Stimulated activated effector memory CD8-positive, alpha-beta T cell treated with anti-CD3 and anti-CD28 coated beads, Interleukin-12 subunit alpha, Interleukin-12 subunit beta, amount 100 ng/mL, for 72 hours (primary cell): ENCODE measurements at regions not wholly inside any gene's neighbourhood (a gene's known extent, or its start where the extent isn't known, plus 50 kb on each side); places are given as distances from the start of the nearest gene placed in this dataset.

Experiments used
- ATAC-seq: fragments of 150-1000 bp; cut with Tn5 transposase; 2 replicates; pipeline ENCODE4 v1.10.0; 2021
- DNase-seq, 2 donors: peaks; one replicate each; pipeline ENCODE4 v3.0.0; 2021 to 2022; ENCODE audit warnings: low spot score in 2 of 2
- H3K27ac Mint-ChIP-seq: one replicate; pipeline ENCODE4 v1.8.0; 2022; ENCODE audit warnings: mild to moderate bottlenecking, mixed read lengths
- H3K36me3 Mint-ChIP-seq: one replicate; pipeline ENCODE4 v1.8.0; 2022; ENCODE audit warnings: mild to moderate bottlenecking, mixed read lengths
- H3K4me1 Mint-ChIP-seq: one replicate; pipeline ENCODE4 v1.8.0; 2022; ENCODE audit warnings: mixed read lengths
- H3K4me3 Mint-ChIP-seq: one replicate; pipeline ENCODE4 v1.8.0; 2022; ENCODE audit warnings: mild to moderate bottlenecking, mixed read lengths
- H3K9me3 Mint-ChIP-seq: one replicate; pipeline ENCODE4 v1.8.0; 2022; ENCODE audit warnings: mixed read lengths

DNA sequence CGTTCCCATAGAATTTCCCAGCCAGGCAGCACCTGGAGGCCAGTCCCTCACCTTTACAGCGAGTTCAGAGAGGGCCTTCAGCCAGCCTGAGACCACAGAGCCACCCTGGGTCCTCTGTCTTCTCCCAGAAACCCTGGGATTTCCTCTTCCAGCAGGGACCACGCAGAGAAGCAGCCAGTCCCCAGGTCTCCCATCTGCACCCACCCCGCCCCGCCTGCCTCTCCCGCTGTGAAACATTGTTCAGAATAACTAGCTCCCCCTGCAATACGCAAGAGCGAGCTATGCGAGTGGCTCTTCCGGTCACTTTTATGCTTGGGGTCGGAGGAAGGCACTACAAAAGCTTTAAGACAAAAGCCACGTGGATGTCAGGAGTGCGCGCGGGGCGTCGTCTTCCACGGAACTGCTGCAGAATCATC lies 77.8 kb downstream of the SERPINA3 start:
- H3K4me3 Mint-ChIP-seq: no peak overlapping the region
- H3K27ac Mint-ChIP-seq: no peak overlapping the region
- no peak for DNase-seq
- H3K4me1 Mint-ChIP-seq: peaks cover 5% of the 10 kb centered on the region
- no peak for ATAC-seq
- H3K9me3 Mint-ChIP-seq: no peaks in the 10 kb centered on the region
- H3K36me3 Mint-ChIP-seq: no peaks in the 10 kb centered on the region

DNA sequence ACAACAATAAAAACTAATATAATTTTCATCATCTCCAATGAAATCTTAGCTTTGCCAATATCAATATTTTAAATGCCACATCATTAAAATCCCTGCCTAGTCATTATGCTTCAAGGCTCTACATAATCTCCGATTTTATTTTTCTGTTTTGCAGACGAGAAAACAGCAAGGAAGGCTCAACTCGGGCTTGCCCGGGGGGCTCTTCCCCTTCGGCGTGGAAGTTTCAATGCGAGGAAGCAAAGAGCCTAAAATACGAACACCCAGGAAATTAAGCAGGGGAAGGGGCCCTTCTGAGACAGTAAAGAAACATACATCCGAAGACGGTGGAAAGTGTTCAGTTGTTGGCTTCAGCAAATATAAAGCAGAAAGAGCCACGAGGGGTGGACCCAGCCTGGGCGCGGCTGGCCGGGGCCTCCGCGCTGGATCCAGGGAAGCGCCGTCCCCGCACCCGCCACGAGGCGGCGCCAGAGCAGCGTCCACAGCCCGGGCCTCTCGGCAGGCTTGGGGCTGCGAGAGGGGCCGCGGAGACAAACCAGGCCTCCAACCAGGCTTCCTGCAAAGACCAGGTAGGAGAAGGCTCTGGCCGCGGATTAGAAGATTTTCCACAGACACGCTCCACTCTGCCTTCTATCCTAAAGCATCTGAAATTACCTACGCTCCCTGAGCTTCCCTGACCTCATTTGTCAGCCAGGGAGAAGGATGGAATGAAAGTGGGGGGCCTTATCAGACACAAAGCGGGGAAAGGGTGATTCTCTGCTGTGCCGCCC lies 77.2 kb downstream of the SERPINA3 start:
- ATAC-seq: peak; percentile 70
- Mint-ChIP-seq H3K4me3 (no peak overlapping the region), H3K9me3 (no peaks in the 10 kb centered on the region), H3K36me3 (no peaks in the 10 kb centered on the region), H3K27ac (no peak overlapping the region), H3K4me1 (peaks cover 5% of the 10 kb centered on the region)
- DNase-seq: peak; percentile 61 to 78

DNA sequence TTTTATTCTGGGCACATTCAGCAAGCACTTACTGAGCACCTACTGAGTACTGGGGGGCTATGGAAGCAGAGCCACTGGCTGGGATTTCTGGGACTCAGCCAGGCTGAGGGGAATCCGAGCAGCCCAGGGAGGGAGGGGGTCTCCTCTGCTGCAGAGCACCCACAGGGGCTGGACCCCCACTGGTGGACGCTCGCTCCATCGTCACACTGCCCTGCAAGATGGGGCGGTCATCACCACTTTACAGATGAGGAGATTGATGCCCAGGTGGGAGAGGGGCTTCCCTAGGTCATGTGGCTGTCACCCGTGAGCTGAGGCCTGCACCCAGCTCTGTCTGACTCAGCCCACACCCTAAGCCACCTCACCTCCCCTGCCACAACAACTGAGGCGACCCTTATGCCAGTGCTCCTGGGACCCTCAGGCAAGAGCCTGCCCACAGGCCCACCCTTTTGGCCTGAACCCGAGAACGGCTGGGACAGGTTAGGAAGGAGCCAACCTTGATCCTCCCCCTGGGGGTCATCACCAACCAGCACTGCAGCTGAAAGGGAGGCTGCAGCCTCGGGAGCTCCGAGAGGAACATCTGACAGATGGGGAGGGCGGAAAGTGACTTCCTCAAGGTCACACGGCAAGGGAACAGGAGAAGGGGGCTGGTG lies 74.4 kb downstream of the SERPINA3 start:
- H3K4me3 Mint-ChIP-seq: no peak overlapping the region

DNA sequence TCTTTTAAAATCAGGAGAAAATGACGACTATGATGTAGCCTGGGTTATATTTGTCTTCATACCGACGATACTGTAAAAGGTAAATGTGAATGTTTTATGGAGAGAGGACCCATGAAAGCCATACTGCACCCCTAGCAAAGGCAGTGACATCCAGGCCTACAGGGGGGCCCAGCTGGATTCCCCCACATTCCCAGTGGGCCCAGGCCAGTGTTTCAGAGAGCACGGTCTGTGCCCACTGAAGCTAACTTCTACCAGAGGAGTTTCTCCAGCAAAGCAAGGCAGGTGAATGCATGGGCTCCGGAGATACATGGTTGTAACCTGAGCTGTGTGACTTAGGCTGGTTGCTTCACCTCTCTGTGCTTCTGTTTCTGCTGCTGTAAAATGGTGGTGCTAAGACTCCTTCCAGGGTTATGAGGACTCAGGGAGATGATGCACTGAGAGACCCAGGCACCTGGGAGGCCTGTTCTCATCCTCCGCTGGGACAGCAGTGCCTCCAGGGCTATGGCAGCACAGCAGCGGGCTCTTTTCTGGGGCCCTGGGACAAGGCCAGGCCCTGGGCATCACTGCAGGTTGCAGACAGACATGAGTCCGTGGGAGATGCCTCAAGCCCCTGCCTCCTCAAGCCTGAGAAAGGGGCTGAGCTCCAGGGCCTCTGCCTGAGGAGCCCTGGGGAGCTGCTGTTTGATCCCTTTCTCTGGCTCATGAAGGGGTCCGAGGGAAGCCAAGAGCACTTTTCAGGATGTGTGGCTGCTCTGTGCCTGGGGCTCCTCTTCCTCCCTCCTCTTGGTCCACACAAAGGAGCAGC lies 73.7 kb downstream of the SERPINA3 start:
- Mint-ChIP-seq H3K36me3 (no peaks in the 10 kb centered on the region), H3K27ac (no peak overlapping the region), H3K4me3 (no peak overlapping the region), H3K4me1 (peaks cover 5% of the 10 kb centered on the region), H3K9me3 (no peaks in the 10 kb centered on the region)
- DNase-seq: no peak
- ATAC-seq: no peak

More for the DNA sequence above, 74.4 kb downstream of the SERPINA3 start:
- peak; percentile 16 for ATAC-seq
- H3K27ac Mint-ChIP-seq: no peak overlapping the region
- H3K36me3 Mint-ChIP-seq: no peaks in the 10 kb centered on the region
- peaks cover 5% of the 10 kb centered on the region for H3K4me1 Mint-ChIP-seq
- H3K9me3 Mint-ChIP-seq: no peaks in the 10 kb centered on the region
- DNase-seq: no peak

DNA sequence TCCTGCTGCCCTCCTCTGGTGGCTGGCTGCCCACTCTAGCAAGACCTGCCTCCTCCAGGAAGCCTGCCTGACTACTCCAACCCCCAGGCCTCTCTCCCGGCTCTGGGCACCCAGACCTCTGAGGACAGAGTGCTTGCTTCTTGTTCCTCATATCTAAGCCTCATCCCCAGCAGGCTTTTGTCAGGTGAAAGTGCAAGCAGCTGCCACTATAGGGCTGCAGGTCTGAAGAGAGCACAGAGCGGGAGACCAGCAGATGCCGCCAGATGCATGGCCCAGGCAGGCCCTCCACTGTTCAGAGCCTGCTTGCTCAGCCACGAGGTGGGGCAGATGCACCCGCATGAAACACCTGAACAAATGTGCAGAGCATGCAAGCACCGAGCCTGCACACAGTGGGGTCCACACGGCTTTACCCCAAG lies 73.0 kb downstream of the SERPINA3 start:
- H3K36me3 Mint-ChIP-seq: no peaks in the 10 kb centered on the region
- no peaks in the 10 kb centered on the region for H3K9me3 Mint-ChIP-seq
- peaks cover 2% of the 10 kb centered on the region for H3K4me1 Mint-ChIP-seq
- no peak overlapping the region for H3K4me3 Mint-ChIP-seq
- H3K27ac Mint-ChIP-seq: no peak overlapping the region
- ATAC-seq (no peak), DNase-seq (no peak)

DNA sequence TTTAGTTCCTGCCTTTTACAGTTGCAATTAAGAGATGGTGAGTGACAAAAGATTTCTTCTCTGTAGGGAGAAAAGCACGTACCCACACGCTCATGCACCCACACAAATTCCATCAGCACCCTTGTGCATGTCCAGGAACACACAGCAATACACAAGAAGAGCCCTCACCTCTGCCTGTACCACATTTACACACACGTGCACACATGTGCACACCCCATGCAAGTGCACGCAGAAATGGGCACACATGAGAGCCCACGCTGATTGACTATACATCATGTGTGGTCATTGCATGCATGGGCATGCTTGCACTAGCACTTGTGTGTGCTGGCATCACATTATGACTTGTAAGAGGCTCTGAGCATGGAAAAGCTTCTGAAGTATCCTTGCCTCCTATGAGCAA lies 70.5 kb downstream of the SERPINA3 start:
- no peak for ATAC-seq
- H3K27ac Mint-ChIP-seq: no peak overlapping the region
- no peak overlapping the region for H3K4me3 Mint-ChIP-seq
- H3K4me1 Mint-ChIP-seq: no peaks in the 10 kb centered on the region
- DNase-seq: no peak
- no peaks in the 10 kb centered on the region for H3K36me3 Mint-ChIP-seq
- H3K9me3 Mint-ChIP-seq: no peaks in the 10 kb centered on the region

DNA sequence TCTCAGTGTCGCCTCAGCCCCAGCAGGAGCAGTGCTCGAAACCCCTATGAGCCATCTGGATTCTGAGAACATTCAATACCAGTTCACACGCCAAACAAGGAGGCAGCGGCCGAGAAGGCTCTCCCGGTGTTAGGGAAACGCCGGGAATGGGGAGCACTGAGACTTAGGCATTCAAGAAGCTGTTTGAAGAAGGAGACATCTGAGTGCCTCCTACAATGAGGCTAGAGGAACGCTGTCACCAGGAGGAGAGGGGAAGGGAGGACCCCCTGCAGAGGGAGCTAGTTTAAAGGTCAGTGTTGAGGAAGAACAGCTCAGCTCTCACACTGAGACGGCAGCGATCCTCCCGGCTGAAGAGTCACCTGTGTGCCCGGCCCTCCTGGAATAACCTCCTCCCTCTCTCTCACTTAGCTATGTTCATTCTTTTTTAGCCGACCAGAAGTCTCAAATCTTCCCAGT lies 69.9 kb downstream of the SERPINA3 start:
- no peak for DNase-seq
- ATAC-seq: no peak
- no peak overlapping the region for H3K4me3 Mint-ChIP-seq
- H3K9me3 Mint-ChIP-seq: no peaks in the 10 kb centered on the region
- no peaks in the 10 kb centered on the region for H3K36me3 Mint-ChIP-seq
- H3K27ac Mint-ChIP-seq: no peak overlapping the region
- H3K4me1 Mint-ChIP-seq: no peaks in the 10 kb centered on the region

DNA sequence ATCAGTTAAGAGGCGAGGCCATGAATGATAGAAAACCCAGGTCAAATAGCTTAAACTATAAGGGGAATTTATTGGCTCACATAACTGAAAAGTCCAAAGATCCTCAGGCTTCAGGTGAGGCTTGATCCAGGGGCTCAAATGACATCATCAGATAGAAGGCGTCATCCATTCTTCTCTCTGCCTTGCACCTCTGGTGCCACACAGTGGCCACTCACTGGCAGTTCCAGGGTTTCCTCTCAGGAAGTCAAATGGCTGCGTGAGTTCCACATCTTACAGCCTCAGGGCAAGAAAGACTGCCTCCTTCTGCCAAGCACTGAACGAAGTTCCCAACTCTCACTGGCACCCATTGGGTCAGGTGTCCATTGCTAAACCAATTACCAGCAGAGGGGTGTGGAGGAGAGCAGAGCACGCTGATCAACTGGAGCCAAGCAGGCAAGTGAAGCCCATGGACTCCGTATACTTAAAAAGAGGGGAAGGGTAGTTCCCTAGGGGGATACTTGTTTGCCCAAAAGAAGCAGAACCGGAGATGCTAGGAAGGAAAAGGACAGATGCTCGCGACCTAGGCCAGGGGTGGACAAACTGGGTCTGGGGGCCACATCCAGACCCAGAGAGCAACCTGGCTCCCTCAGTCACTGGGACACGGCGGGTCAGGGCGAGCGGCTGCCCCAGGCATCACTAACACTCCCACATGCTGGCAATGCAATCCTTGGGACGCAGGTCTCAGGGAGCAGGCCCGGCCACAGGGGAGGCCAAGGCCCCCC lies 69.3 kb downstream of the SERPINA3 start:
- H3K4me3 Mint-ChIP-seq: no peak overlapping the region
- H3K4me1 Mint-ChIP-seq: no peaks in the 10 kb centered on the region
- H3K27ac Mint-ChIP-seq: no peak overlapping the region
- no peak for ATAC-seq
- no peaks in the 10 kb centered on the region for H3K9me3 Mint-ChIP-seq
- H3K36me3 Mint-ChIP-seq: no peaks in the 10 kb centered on the region
- DNase-seq: no peak

DNA sequence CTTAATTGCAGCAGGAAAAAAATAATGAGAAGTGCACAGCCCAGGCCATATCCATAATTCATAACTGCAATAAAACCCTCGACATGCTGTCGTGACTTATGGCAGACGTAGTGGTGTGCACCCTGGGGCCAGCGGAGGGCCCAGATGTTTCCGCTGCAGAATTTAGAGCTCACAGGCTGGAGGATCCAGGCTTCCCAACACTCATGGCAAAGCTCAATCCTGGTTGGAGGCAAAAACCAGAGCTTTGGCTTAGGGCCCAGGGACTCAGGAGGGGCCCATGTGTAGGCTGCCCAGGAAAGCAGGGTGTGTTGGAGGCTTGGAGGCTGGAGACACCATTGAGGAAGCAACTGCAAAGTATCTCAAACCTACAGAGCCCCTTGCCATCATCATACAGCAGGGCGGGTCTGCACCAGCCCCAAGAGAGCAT lies 68.7 kb downstream of the SERPINA3 start:
- H3K27ac Mint-ChIP-seq: no peak overlapping the region
- no peak overlapping the region for H3K4me3 Mint-ChIP-seq
- H3K36me3 Mint-ChIP-seq: no peaks in the 10 kb centered on the region
- no peak for ATAC-seq
- DNase-seq: no peak
- H3K4me1 Mint-ChIP-seq: no peaks in the 10 kb centered on the region
- H3K9me3 Mint-ChIP-seq: no peaks in the 10 kb centered on the region

DNA sequence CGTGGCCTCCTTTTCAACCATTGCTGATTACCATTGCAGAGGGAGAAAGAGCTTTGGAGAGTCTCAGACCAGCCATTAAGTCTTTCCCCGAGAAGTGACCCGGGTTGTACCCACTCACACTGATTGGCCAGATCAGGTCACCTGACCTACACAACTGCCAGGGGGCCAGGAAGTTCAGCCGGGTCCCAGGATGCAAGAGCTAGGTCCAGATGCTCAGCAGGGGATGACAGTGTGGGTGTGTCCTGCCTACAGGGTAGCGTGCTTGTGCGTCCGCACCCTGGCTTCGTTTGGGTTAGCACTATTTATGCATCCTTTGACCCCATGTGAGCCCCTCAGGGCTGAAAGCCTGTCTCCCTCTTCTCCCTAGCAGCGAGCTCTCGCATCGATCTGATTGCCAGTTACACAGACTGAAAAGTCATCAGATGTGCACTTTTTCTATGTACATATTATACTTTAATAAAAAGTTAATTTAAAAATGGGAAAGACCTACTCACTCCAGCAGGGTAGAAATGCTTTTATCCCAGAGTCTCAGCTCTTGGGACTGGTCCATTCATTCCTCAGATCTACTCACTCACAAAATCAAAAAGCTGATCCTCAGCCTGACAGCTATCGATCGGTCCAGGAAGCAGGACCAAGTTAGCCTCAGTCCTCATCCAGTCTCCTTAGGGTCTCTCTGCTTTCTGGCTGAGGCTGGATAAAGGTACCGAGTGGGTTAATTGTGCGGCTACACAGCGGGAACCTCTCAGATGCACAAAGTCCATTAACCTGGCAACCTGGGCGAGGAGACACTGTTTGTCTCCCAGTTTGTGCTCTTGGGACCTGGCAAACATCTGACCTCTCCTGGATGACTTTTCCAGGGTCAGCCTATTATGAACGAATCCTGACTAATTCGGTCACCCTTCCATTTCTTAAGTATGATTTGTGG lies 68.0 kb downstream of the SERPINA3 start:
- DNase-seq (no peak), ATAC-seq (no peak)
- Mint-ChIP-seq H3K4me3 (no peak overlapping the region), H3K27ac (no peak overlapping the region), H3K36me3 (no peaks in the 10 kb centered on the region), H3K4me1 (no peaks in the 10 kb centered on the region), H3K9me3 (no peaks in the 10 kb centered on the region)

DNA sequence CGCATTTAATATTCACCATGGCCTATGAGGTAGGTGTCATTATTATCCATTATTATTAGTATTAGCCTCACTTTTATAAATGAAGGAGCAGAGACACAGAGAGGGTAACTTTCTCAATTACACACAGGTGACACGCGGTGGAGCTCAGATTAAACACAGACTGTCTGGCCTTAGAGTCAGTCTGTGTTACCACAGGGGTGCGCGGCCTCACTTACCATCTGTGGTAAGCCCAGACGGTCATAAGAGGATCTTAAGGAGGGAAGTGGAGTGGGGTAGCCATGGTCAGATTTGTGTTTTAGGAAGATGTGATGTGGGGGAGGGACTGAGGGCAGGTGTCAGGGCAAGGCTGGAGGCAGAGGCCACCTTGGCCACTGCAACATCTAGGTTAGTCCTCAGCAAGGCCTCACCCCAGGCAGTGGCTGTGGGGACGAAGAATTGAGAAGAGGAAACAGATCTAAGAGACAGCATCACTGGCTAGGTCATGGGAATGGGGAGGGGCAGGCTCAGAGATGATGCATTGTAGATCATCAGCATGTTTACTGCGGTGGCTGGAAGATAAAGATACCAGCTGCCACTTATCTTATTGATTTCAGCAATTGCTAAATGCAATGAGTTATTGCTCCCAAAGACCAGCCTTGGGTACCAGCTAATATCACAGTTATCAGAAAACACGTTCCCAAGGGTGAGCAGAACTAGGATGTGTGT lies 67.1 kb downstream of the SERPINA3 start:
- no peaks in the 10 kb centered on the region for H3K9me3 Mint-ChIP-seq
- no peak for DNase-seq
- no peaks in the 10 kb centered on the region for H3K36me3 Mint-ChIP-seq
- no peak overlapping the region for H3K27ac Mint-ChIP-seq
- no peak overlapping the region for H3K4me3 Mint-ChIP-seq
- ATAC-seq: no peak
- H3K4me1 Mint-ChIP-seq: no peaks in the 10 kb centered on the region

DNA sequence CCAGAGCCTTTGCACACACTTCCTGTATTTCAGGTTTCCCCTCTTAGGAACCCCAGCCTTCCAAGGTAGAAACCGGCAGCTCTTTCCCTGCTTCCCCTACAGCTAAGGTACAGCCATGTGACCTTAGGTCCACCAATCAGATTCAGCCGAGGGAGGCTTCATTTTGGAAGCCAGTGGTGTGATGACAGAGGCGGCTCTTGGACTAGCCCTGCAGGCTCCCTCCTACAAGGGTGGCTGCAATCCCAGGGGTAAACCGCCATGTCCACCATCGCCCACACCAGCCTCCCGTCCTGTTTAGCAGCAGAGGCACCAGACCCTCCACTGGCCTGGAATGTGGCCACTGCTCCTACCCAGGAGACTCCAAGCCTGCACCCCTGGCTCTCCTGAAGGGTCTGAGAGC lies 65.6 kb downstream of the SERPINA3 start:
- no peaks in the 10 kb centered on the region for H3K4me1 Mint-ChIP-seq
- no peaks in the 10 kb centered on the region for H3K9me3 Mint-ChIP-seq
- H3K27ac Mint-ChIP-seq: no peak overlapping the region
- ATAC-seq: no peak
- no peak for DNase-seq
- H3K36me3 Mint-ChIP-seq: no peaks in the 10 kb centered on the region
- no peak overlapping the region for H3K4me3 Mint-ChIP-seq

DNA sequence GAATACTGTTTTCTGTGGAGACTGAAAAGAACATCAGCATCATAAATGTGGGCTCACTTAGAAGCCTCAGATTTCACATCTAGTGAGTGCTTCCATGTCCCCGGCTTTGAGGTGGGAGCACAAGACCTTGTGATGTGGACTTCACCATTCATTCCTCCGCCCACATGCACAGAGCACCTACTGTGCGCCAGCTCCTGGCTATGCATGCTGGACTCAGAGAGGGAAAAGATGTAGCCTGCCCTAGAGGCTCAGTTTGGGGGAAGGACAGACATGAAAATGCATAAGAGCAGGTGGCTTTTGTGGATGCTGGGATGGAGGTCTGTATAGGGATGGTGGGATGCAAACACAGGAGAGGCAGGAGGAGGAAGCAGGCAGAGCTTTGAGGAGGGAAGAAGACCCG lies 65.0 kb downstream of the SERPINA3 start:
- no peak for DNase-seq
- Mint-ChIP-seq H3K9me3 (no peaks in the 10 kb centered on the region), H3K36me3 (no peaks in the 10 kb centered on the region), H3K27ac (no peak overlapping the region), H3K4me3 (no peak overlapping the region), H3K4me1 (no peaks in the 10 kb centered on the region)
- ATAC-seq: no peak
